ENCODE measurements at regions not wholly inside any gene's neighbourhood (a gene's known extent, or its start where the extent isn't known, plus 50 kb on each side); places are given as distances from the start of the nearest gene placed in this dataset.

DNA sequence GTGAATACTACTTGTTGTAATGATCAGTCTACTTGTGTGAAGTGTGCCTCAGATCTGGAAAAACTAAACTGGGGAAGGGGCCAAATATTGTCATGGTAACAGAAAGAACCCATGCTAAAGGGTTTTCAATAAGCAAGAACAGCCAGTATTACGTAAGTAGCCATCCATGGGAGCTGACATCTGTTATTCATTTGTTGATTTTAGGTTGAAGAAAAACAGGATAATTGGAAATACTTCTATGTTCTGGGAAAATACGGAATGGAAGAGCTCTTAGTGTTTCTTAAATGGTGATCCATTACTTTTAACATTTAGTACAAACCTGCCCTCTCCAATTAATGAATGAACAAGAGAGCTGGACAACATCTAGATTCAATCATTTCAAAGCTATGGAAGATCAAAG, 485.8 kb downstream of the NTRK2 start:
- intact Hi-C loops (cut with micrococcal nuclease): no loop called here
- Histone ChIP-seq H4K20me1 (ENCODE audit: insufficient read depth, low read length) (no peaks in the 10 kb centered on the region), H2AK5ac (ENCODE audit: low read depth, low read length) (no peak overlapping the region), H2BK20ac (ENCODE audit: low read depth, low read length) (no peak overlapping the region), H4K8ac (ENCODE audit: low read depth in 2 of 2, low read length in 2 of 2) (no peak overlapping the region), H3K4ac (ENCODE audit: low read depth, low read length) (no peak overlapping the region), H3K14ac (replicated peaks; ENCODE audit: low read depth, low read length) (no peak overlapping the region), H3K9me3 (ENCODE audit: control insufficient read depth, insufficient read depth, low read length) (peaks cover 5% of the 10 kb centered on the region; the same call in 1 of the 2 replicates), H2BK120ac (ENCODE audit: low read depth, low read length) (no peak overlapping the region), H3K36me3 (ENCODE audit: control insufficient read depth, insufficient read depth, low read length) (no peaks in the 10 kb centered on the region), H3K27ac (ENCODE audit: insufficient read depth, low read length) (no peak overlapping the region), H2AFZ (replicated peaks; ENCODE audit: low read length, poor library complexity) (no peak overlapping the region), H3K18ac (ENCODE audit: low read depth, low read length) (no peak overlapping the region), H3K9me1 (ENCODE audit: insufficient read depth, low read length) (no peaks in the 10 kb centered on the region), H3K9ac (ENCODE audit: low read depth, low read length) (no peak overlapping the region), H3K4me1 (ENCODE audit: control insufficient read depth, insufficient read depth, low read length) (no peaks in the 10 kb centered on the region), H3K27me3 (ENCODE audit: control insufficient read depth, insufficient read depth, low read length) (no peaks in the 10 kb centered on the region), H4K5ac (ENCODE audit: low read depth, low read length) (no peak overlapping the region), H3K23ac (ENCODE audit: low read depth, low read length) (no peak overlapping the region), H3K4me3 (ENCODE audit: insufficient read depth, low read depth, low read length) (no peak overlapping the region), H3K79me1 (ENCODE audit: low read depth in 1 of 2, low read length in 2 of 2) (no peaks in the 10 kb centered on the region), H2BK5ac (ENCODE audit: low read depth, low read length, poor library complexity, severe bottlenecking) (no peak overlapping the region), H2BK15ac (ENCODE audit: low read depth, low read length) (no peak overlapping the region), H3K56ac (ENCODE audit: extremely low read depth, insufficient read depth, low read length) (no peak overlapping the region), H2AK9ac (replicated peaks; ENCODE audit: low read depth, low read length, poor library complexity) (no peak overlapping the region), H3K4me2 (ENCODE audit: low read depth, low read length) (no peak overlapping the region), H4K91ac (ENCODE audit: insufficient read depth, low read depth, low read length) (no peak overlapping the region)
- ChIA-PET POLR2A (ENCODE audit: unreplicated experiment) (no interaction called here), CTCF (no interaction called here)
- ATAC-seq (ENCODE audit: low read depth) (no peak), DNase-seq (no peak)
- no TSS peak for BruUV-seq (replicated peaks)
- dilution Hi-C loops (cut with HindIII; ENCODE audit: low sequenced_read_pairs, unreplicated experiment): no loop called here
- in situ Hi-C loops (cut with MboI; ENCODE audit: low sequenced_read_pairs): no loop called here
- TF ChIP-seq MXI1 (IDR thresholded peaks at IDR 0.05; ENCODE audit: borderline replicate concordance, low read depth, low read length) (no peak), RFX5 (IDR thresholded peaks at IDR 0.05; ENCODE audit: low read depth, low read length) (no peak), MAZ (IDR thresholded peaks at IDR 0.05; ENCODE audit: borderline replicate concordance, low read depth, low read length) (no peak), NFE2L2 (IDR thresholded peaks at IDR 0.05; ENCODE audit: low read depth, low read length) (no peak), FOS (IDR thresholded peaks at IDR 0.05; ENCODE audit: low read depth, low read length) (no peak), POLR2A (IDR thresholded peaks at IDR 0.05; ENCODE audit: low read depth, low read length) (no peak), SMC3 (IDR thresholded peaks at IDR 0.05; ENCODE audit: low read depth, low read length) (no peak)
- TF ChIP-seq, protein P1, sequence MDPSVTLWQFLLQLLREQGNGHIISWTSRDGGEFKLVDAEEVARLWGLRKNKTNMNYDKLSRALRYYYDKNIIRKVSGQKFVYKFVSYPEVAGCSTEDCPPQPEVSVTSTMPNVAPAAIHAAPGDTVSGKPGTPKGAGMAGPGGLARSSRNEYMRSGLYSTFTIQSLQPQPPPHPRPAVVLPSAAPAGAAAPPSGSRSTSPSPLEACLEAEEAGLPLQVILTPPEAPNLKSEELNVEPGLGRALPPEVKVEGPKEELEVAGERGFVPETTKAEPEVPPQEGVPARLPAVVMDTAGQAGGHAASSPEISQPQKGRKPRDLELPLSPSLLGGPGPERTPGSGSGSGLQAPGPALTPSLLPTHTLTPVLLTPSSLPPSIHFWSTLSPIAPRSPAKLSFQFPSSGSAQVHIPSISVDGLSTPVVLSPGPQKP (IDR thresholded peaks at IDR 0.05; ENCODE audit: borderline replicate concordance, low read depth, low read length): no peak
- no CpG with 5 or more reads among the region's 2 CpGs for WGBS, 2 experiments (ENCODE audit: extremely low coverage in 2 of 2, insufficient read length in 1 of 2)
